ENCODE measurements at regions not wholly inside any gene's neighbourhood (a gene's known extent, or its start where the extent isn't known, plus 50 kb on each side); places are given as distances from the start of the nearest gene placed in this dataset.

GRCh38 chr20:12660918-12661317 is 347.9 kb upstream of the SPTLC3 start:
- no peaks in the 10 kb centered on the region for H3K4me1 ChIP-seq (ENCODE audit: insufficient read depth)
- DNase-seq = no peak
- no peaks in the 10 kb centered on the region for H3K36me3 ChIP-seq
- no peaks in the 10 kb centered on the region for H3K27me3 ChIP-seq
- WGBS, 3 donors = 10 to 57% (median 29%) methylated on average over 2 of the region's 2 CpGs
- H3K27ac ChIP-seq = no peak overlapping the region
- intact Hi-C loops (cut with DNase I) = no loop called here
- no peak for TF ChIP-seq EP300 (IDR thresholded peaks at IDR 0.05)
- no peak for TF ChIP-seq POLR2A (IDR thresholded peaks at IDR 0.05)
- TF ChIP-seq CTCF (IDR thresholded peaks at IDR 0.05) = no peak
- H3K9me3 ChIP-seq = no peaks in the 10 kb centered on the region
- no peak overlapping the region for H3K4me3 ChIP-seq

- H3K9me3 ChIP-seq = no peaks in the 10 kb centered on the region
- 60 to 64% (median 63%) methylated on average over 1 of the region's 1 CpG for WGBS, 3 donors
- no peaks in the 10 kb centered on the region for H3K27me3 ChIP-seq
- TF ChIP-seq EP300 (IDR thresholded peaks at IDR 0.05) = no peak
- intact Hi-C loops (cut with DNase I) = no loop called here
- no peaks in the 10 kb centered on the region for H3K4me1 ChIP-seq (ENCODE audit: insufficient read depth)
- no peak overlapping the region for H3K27ac ChIP-seq
- H3K36me3 ChIP-seq = no peaks in the 10 kb centered on the region
- no peak for DNase-seq
- no peak overlapping the region for H3K4me3 ChIP-seq
Observed at GRCh38 chr20:12670301-12670700, 338.5 kb upstream of the SPTLC3 start.

GRCh38 chr20:12673352-12673751 is 335.4 kb upstream of the SPTLC3 start:
- H3K36me3 ChIP-seq = no peaks in the 10 kb centered on the region
- no peaks in the 10 kb centered on the region for H3K27me3 ChIP-seq
- no peak overlapping the region for H3K4me3 ChIP-seq
- intact Hi-C loops (cut with DNase I) = no loop called here
- no peaks in the 10 kb centered on the region for H3K9me3 ChIP-seq
- WGBS, 3 donors = 14 to 46% (median 18%) methylated on average over 5 of the region's 5 CpGs
- no peak overlapping the region for H3K27ac ChIP-seq
- no peak for DNase-seq
- H3K4me1 ChIP-seq (ENCODE audit: insufficient read depth) = no peaks in the 10 kb centered on the region
- no peak for TF ChIP-seq CTCF (IDR thresholded peaks at IDR 0.05)
- TF ChIP-seq EP300 (IDR thresholded peaks at IDR 0.05) = no peak
- no peak for TF ChIP-seq POLR2A (IDR thresholded peaks at IDR 0.05)

- Histone ChIP-seq H3K9me3 (no peaks in the 10 kb centered on the region), H3K4me3 (no peak overlapping the region), H3K27ac (no peak overlapping the region), H3K36me3 (no peaks in the 10 kb centered on the region), H3K27me3 (no peaks in the 10 kb centered on the region), H3K4me1 (ENCODE audit: insufficient read depth) (no peaks in the 10 kb centered on the region)
- TF ChIP-seq CTCF (IDR thresholded peaks at IDR 0.05) (no peak), POLR2A (IDR thresholded peaks at IDR 0.05) (no peak), EP300 (IDR thresholded peaks at IDR 0.05) (no peak)
- DNase-seq = no peak
- intact Hi-C loops (cut with DNase I) = no loop called here
- WGBS, 3 donors = 85 to 91% (median 90%) methylated on average over 1 of the region's 1 CpG
Observed at GRCh38 chr20:12677925-12678324, 330.8 kb upstream of the SPTLC3 start.

- no peak for DNase-seq
- Histone ChIP-seq H3K9me3 (no peaks in the 10 kb centered on the region), H3K4me1 (ENCODE audit: insufficient read depth) (no peaks in the 10 kb centered on the region), H3K36me3 (no peaks in the 10 kb centered on the region), H3K4me3 (no peak overlapping the region), H3K27ac (no peak overlapping the region), H3K27me3 (no peaks in the 10 kb centered on the region)
- intact Hi-C loops (cut with DNase I) = no loop called here
- 79 to 87% (median 86%) methylated on average over 1 of the region's 1 CpG for WGBS, 3 donors
- TF ChIP-seq POLR2A (IDR thresholded peaks at IDR 0.05) (no peak), CTCF (IDR thresholded peaks at IDR 0.05) (no peak), EP300 (IDR thresholded peaks at IDR 0.05) (no peak)
Observed at GRCh38 chr20:12679447-12679846, 329.3 kb upstream of the SPTLC3 start.
